ENCODE measurements at regions not wholly inside any gene's neighbourhood (a gene's known extent, or its start where the extent isn't known, plus 50 kb on each side); places are given as distances from the start of the nearest gene placed in this dataset.

GRCh38 chr10:10292501-10292900, 725.2 kb upstream of the CELF2 start:
- Histone ChIP-seq H3K79me2 (ENCODE audit: low read depth) (no peaks in the 10 kb centered on the region), H3K27me3 (ENCODE audit: insufficient read depth, low read depth) (peaks cover 10% of the 10 kb centered on the region; the same call in 1 of the 2 replicates), H2AFZ (no peak overlapping the region), H3K36me3 (ENCODE audit: low read depth) (no peaks in the 10 kb centered on the region), H4K20me1 (ENCODE audit: insufficient read depth) (no peaks in the 10 kb centered on the region), H3K4me3 (no peak overlapping the region), H3K4me1 (replicated peaks; ENCODE audit: insufficient read depth) (no peaks in the 10 kb centered on the region), H3K9me3 (ENCODE audit: insufficient read depth, low read depth) (no peaks in the 10 kb centered on the region), H3K27ac (no peak overlapping the region), H3K4me2 (no peak overlapping the region), H3K9me2 (ENCODE audit: insufficient read depth) (no peaks in the 10 kb centered on the region), H3F3A (ENCODE audit: insufficient read depth, low read depth) (no peaks in the 10 kb centered on the region)
- intact Hi-C loops (cut with micrococcal nuclease; ENCODE audit: unreplicated experiment): no loop called here
- DNase-seq: no peak
- no TSS peak for BruUV-seq (replicated peaks)
- ChIA-PET POLR2A (ENCODE audit: unreplicated experiment) (interaction anchor here (0.8 kb wide), 1 partner anchor 608 kb away, joined by 4 read pairs; no protein-coding TSS in a partner anchor), CTCF (no interaction called here)
- TF ChIP-seq CTCF (conservative IDR thresholded peaks at IDR 0.05): no peak
- TF ChIP-seq EZH2 (IDR thresholded peaks at IDR 0.05; ENCODE audit: low read depth): no peak

- H3K79me2 ChIP-seq (ENCODE audit: low read depth): no peaks in the 10 kb centered on the region
- intact Hi-C loops (cut with micrococcal nuclease; ENCODE audit: unreplicated experiment): no loop called here
- H3K4me2 ChIP-seq: no peak overlapping the region
- ChIA-PET POLR2A (ENCODE audit: unreplicated experiment) (interaction anchor here (0.8 kb wide), 1 partner anchor 607 kb away, joined by 4 read pairs; no protein-coding TSS in a partner anchor), CTCF (no interaction called here)
- H3K27me3 ChIP-seq (ENCODE audit: insufficient read depth, low read depth): peaks cover 10% of the 10 kb centered on the region; the same call in 1 of the 2 replicates
- no peak overlapping the region for H3K4me3 ChIP-seq
- no peaks in the 10 kb centered on the region for H3K4me1 ChIP-seq (replicated peaks; ENCODE audit: insufficient read depth)
- no peaks in the 10 kb centered on the region for H4K20me1 ChIP-seq (ENCODE audit: insufficient read depth)
- H2AFZ ChIP-seq: no peak overlapping the region
- no peaks in the 10 kb centered on the region for H3F3A ChIP-seq (ENCODE audit: insufficient read depth, low read depth)
- H3K27ac ChIP-seq: no peak overlapping the region
- no peaks in the 10 kb centered on the region for H3K9me2 ChIP-seq (ENCODE audit: insufficient read depth)
- no peak for DNase-seq
- no peaks in the 10 kb centered on the region for H3K36me3 ChIP-seq (ENCODE audit: low read depth)
- BruUV-seq (replicated peaks): no TSS peak
- TF ChIP-seq EZH2 (IDR thresholded peaks at IDR 0.05; ENCODE audit: low read depth) (no peak), CTCF (conservative IDR thresholded peaks at IDR 0.05) (no peak)
- H3K9me3 ChIP-seq (ENCODE audit: insufficient read depth, low read depth): no peaks in the 10 kb centered on the region
These were observed 724.6 kb upstream of the CELF2 start for GRCh38 chr10:10293041-10293440.

GRCh38 chr10:10293481-10293951, 724.2 kb upstream of the CELF2 start:
- Histone ChIP-seq H3K4me1 (replicated peaks; ENCODE audit: insufficient read depth) (no peaks in the 10 kb centered on the region), H3K4me3 (no peak overlapping the region), H2AFZ (no peak overlapping the region), H3K27ac (no peak overlapping the region), H3K27me3 (ENCODE audit: insufficient read depth, low read depth) (peaks cover 10% of the 10 kb centered on the region; the same call in 1 of the 2 replicates), H3K4me2 (no peak overlapping the region), H3F3A (ENCODE audit: insufficient read depth, low read depth) (no peaks in the 10 kb centered on the region), H3K9me3 (ENCODE audit: insufficient read depth, low read depth) (no peaks in the 10 kb centered on the region), H3K9me2 (ENCODE audit: insufficient read depth) (no peaks in the 10 kb centered on the region), H4K20me1 (ENCODE audit: insufficient read depth) (no peaks in the 10 kb centered on the region), H3K79me2 (ENCODE audit: low read depth) (no peaks in the 10 kb centered on the region), H3K36me3 (ENCODE audit: low read depth) (no peaks in the 10 kb centered on the region)
- ChIA-PET CTCF (no interaction called here), POLR2A (ENCODE audit: unreplicated experiment) (interaction anchor here (0.8 kb wide), 1 partner anchor 607 kb away, joined by 4 read pairs; no protein-coding TSS in a partner anchor)
- no peak for DNase-seq
- TF ChIP-seq CTCF (conservative IDR thresholded peaks at IDR 0.05) (no peak), EZH2 (IDR thresholded peaks at IDR 0.05; ENCODE audit: low read depth) (no peak)
- intact Hi-C loops (cut with micrococcal nuclease; ENCODE audit: unreplicated experiment): no loop called here
- BruUV-seq (replicated peaks): no TSS peak
